SK-N-SH treated with all-trans-retinoic acid at 6 μM for 48 hours (cell line): ENCODE measurements at regions not wholly inside any gene's neighbourhood (a gene's known extent, or its start where the extent isn't known, plus 50 kb on each side); places are given as distances from the start of the nearest gene placed in this dataset.

ENCODE experiments used
- ATAC-seq: fragments of 200-7000 bp; cut with Tn5 transposase; 3 replicates; pipeline ENCODE4 v1.9.1; 2020; ENCODE audit warnings: mild to moderate bottlenecking, moderate library complexity
- ARNTL ChIP-seq: fragments of 450-650 bp; formaldehyde crosslinking; IDR thresholded peaks from 2 replicates; pipeline ENCODE4 v1.5.0; 2020; ENCODE audit warnings: low read depth, mild to moderate bottlenecking, moderate library complexity, borderline replicate concordance
- CSDC2 ChIP-seq: fragments of 250-450 bp; sonication (Bioruptor Pico); IDR thresholded peaks from 2 replicates; pipeline ENCODE4 v1.5.0; 2020; ENCODE audit warnings: mild to moderate bottlenecking, moderate library complexity
- ESRRG ChIP-seq: fragments of 250-450 bp; sonication (Bioruptor Pico); IDR thresholded peaks from 2 replicates; pipeline ENCODE4 v1.6.1; 2021; ENCODE audit warnings: mild to moderate bottlenecking
- GLIS3 ChIP-seq: fragments of 250-450 bp; sonication (Bioruptor Pico); IDR thresholded peaks from 2 replicates; pipeline ENCODE4 v1.5.0; 2020; ENCODE audit warnings: mild to moderate bottlenecking, moderate library complexity
- ISL1 ChIP-seq: fragments of 250-450 bp; sonication (Bioruptor Pico); IDR thresholded peaks from 2 replicates; pipeline ENCODE4 v2.1.2; 2022; ENCODE audit warnings: mild to moderate bottlenecking, moderate library complexity
- OSR1 ChIP-seq: fragments of 250-450 bp; sonication (Bioruptor Pico); IDR thresholded peaks from 2 replicates; pipeline ENCODE4 v1.8.0; 2022; ENCODE audit warnings: moderate library complexity, mild to moderate bottlenecking, inconsistent platforms
- PPARA ChIP-seq: fragments of 250-450 bp; sonication (Bioruptor Pico); IDR thresholded peaks from 2 replicates; pipeline ENCODE4 v1.5.0; 2020; ENCODE audit warnings: mild to moderate bottlenecking, borderline replicate concordance
- RARB ChIP-seq: fragments of 250-450 bp; sonication (Bioruptor Pico); IDR thresholded peaks from 2 replicates; pipeline ENCODE4 v1.8.0; 2021; ENCODE audit warnings: mild to moderate bottlenecking, moderate library complexity
- SNAI2 ChIP-seq: fragments of 250-450 bp; sonication (Bioruptor Pico); IDR thresholded peaks from 2 replicates; pipeline ENCODE4 v1.5.0; 2020; ENCODE audit warnings: mild to moderate bottlenecking, moderate library complexity
- TCF4 ChIP-seq: fragments of 250-450 bp; sonication (Bioruptor Pico); IDR thresholded peaks from 2 replicates; pipeline ENCODE4 v1.8.0; 2021; ENCODE audit warnings: mild to moderate bottlenecking, moderate library complexity, borderline replicate concordance
- TOX ChIP-seq: fragments of 250-450 bp; sonication (Bioruptor Pico); IDR thresholded peaks from 2 replicates; pipeline ENCODE4 v1.8.0; 2021; ENCODE audit warnings: mild to moderate bottlenecking, moderate library complexity, borderline replicate concordance
- ZFP3 ChIP-seq: fragments of 250-450 bp; sonication (Bioruptor Pico); IDR thresholded peaks from 2 replicates; pipeline ENCODE4 v1.5.0; 2020; ENCODE audit warnings: mild to moderate bottlenecking, moderate library complexity
- ZFP30 ChIP-seq: fragments of 450-650 bp; formaldehyde crosslinking; IDR thresholded peaks from 2 replicates; pipeline ENCODE4 v1.5.0; 2022; ENCODE audit warnings: mild to moderate bottlenecking, moderate library complexity
- ZNF565 ChIP-seq: fragments of 450-650 bp; formaldehyde crosslinking; conservative IDR thresholded peaks from 2 replicates; pipeline ENCODE4 v1.5.0; 2020; ENCODE audit warnings: low read depth, mild to moderate bottlenecking, moderate library complexity
- ZNF70 ChIP-seq: fragments of 450-650 bp; formaldehyde crosslinking; IDR thresholded peaks from 2 replicates; pipeline ENCODE4 v1.5.0; 2020; ENCODE audit warnings: mild to moderate bottlenecking, moderate library complexity
- ZNF8 ChIP-seq: fragments of 450-650 bp; formaldehyde crosslinking; IDR thresholded peaks from 2 replicates; pipeline ENCODE4 v1.5.0; 2020; ENCODE audit warnings: mild to moderate bottlenecking, moderate library complexity
- TF ChIP-seq, protein P1 (sequence below): fragments of 250-450 bp; sonication (Bioruptor Pico); IDR thresholded peaks from 2 replicates; pipeline ENCODE4 v1.5.1; 2021; ENCODE audit warnings: mild to moderate bottlenecking, moderate library complexity
- TF ChIP-seq, protein P2 (sequence below): fragments of 250-450 bp; sonication (Bioruptor Pico); IDR thresholded peaks from 2 replicates; pipeline ENCODE4 v1.5.1; 2020; ENCODE audit warnings: low read depth, mild to moderate bottlenecking, moderate library complexity
- TF ChIP-seq, protein P3 (sequence below): fragments of 250-450 bp; sonication (Bioruptor Pico); IDR thresholded peaks from 2 replicates; pipeline ENCODE4 v1.8.0; 2021; ENCODE audit warnings: low read depth, mild to moderate bottlenecking, moderate library complexity, borderline replicate concordance
- TF ChIP-seq, protein P4 (sequence below): fragments of 250-450 bp; sonication (Bioruptor Pico); IDR thresholded peaks from 2 replicates; pipeline ENCODE4 v1.5.0; 2020; ENCODE audit warnings: mild to moderate bottlenecking, moderate library complexity

DNA sequence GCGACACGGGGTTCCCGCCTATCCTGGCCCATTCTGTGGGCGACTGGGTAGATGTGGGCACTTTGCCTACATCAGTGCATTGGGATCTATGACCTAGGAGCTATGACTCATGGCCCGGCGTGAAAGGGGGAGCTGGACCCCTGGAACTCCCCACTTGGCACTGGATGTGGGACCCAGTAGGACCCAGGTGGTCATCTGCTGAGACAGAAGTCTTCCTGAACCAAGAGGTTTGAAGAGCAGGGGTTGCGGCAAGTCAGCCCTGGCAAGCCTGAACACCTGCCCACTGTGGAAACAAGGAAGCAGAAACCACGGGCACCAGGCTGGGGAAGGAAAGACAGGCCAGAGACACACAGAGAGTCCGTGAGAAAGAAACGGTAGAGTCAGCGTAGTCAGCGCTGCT lies 656.7 kb downstream of the AJAP1 start:
- TF ChIP-seq GLIS3 = no peak
- TF ChIP-seq ZNF8 (CRISPR knock-in tag) = no peak
- TF ChIP-seq, protein P1, sequence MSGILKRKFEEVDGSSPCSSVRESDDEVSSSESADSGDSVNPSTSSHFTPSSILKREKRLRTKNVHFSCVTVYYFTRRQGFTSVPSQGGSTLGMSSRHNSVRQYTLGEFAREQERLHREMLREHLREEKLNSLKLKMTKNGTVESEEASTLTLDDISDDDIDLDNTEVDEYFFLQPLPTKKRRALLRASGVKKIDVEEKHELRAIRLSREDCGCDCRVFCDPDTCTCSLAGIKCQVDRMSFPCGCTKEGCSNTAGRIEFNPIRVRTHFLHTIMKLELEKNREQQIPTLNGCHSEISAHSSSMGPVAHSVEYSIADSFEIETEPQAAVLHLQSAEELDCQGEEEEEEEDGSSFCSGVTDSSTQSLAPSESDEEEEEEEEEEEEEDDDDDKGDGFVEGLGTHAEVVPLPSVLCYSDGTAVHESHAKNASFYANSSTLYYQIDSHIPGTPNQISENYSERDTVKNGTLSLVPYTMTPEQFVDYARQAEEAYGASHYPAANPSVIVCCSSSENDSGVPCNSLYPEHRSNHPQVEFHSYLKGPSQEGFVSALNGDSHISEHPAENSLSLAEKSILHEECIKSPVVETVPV (CRISPR knock-in tag) = no peak
- TF ChIP-seq, protein P2, sequence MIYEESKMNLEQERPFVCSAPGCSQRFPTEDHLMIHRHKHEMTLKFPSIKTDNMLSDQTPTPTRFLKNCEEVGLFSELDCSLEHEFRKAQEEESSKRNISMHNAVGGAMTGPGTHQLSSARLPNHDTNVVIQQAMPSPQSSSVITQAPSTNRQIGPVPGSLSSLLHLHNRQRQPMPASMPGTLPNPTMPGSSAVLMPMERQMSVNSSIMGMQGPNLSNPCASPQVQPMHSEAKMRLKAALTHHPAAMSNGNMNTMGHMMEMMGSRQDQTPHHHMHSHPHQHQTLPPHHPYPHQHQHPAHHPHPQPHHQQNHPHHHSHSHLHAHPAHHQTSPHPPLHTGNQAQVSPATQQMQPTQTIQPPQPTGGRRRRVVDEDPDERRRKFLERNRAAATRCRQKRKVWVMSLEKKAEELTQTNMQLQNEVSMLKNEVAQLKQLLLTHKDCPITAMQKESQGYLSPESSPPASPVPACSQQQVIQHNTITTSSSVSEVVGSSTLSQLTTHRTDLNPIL (CRISPR knock-in tag) = no peak
- no peak for TF ChIP-seq TCF4
- no peak for TF ChIP-seq RARB (CRISPR knock-in tag)
- TF ChIP-seq, protein P3, sequence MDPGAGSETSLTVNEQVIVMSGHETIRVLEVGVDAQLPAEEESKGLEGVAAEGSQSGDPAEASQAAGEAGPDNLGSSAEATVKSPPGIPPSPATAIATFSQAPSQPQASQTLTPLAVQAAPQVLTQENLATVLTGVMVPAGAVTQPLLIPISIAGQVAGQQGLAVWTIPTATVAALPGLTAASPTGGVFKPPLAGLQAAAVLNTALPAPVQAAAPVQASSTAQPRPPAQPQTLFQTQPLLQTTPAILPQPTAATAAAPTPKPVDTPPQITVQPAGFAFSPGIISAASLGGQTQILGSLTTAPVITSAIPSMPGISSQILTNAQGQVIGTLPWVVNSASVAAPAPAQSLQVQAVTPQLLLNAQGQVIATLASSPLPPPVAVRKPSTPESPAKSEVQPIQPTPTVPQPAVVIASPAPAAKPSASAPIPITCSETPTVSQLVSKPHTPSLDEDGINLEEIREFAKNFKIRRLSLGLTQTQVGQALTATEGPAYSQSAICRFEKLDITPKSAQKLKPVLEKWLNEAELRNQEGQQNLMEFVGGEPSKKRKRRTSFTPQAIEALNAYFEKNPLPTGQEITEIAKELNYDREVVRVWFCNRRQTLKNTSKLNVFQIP (CRISPR knock-in tag) = no peak
- no peak for TF ChIP-seq ESRRG
- TF ChIP-seq ZNF70 (CRISPR knock-in tag) = no peak
- no peak for TF ChIP-seq CSDC2 (CRISPR knock-in tag)
- TF ChIP-seq ZFP30 (CRISPR knock-in tag) = no peak
- TF ChIP-seq ZNF565 = no peak
- TF ChIP-seq, protein P4, sequence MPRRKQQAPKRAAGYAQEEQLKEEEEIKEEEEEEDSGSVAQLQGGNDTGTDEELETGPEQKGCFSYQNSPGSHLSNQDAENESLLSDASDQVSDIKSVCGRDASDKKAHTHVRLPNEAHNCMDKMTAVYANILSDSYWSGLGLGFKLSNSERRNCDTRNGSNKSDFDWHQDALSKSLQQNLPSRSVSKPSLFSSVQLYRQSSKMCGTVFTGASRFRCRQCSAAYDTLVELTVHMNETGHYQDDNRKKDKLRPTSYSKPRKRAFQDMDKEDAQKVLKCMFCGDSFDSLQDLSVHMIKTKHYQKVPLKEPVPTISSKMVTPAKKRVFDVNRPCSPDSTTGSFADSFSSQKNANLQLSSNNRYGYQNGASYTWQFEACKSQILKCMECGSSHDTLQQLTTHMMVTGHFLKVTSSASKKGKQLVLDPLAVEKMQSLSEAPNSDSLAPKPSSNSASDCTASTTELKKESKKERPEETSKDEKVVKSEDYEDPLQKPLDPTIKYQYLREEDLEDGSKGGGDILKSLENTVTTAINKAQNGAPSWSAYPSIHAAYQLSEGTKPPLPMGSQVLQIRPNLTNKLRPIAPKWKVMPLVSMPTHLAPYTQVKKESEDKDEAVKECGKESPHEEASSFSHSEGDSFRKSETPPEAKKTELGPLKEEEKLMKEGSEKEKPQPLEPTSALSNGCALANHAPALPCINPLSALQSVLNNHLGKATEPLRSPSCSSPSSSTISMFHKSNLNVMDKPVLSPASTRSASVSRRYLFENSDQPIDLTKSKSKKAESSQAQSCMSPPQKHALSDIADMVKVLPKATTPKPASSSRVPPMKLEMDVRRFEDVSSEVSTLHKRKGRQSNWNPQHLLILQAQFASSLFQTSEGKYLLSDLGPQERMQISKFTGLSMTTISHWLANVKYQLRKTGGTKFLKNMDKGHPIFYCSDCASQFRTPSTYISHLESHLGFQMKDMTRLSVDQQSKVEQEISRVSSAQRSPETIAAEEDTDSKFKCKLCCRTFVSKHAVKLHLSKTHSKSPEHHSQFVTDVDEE (CRISPR knock-in tag) = no peak
- TF ChIP-seq TOX (CRISPR knock-in tag) = no peak
- TF ChIP-seq ARNTL (CRISPR knock-in tag) = no peak
- no peak for TF ChIP-seq OSR1
- no peak for ATAC-seq

DNA sequence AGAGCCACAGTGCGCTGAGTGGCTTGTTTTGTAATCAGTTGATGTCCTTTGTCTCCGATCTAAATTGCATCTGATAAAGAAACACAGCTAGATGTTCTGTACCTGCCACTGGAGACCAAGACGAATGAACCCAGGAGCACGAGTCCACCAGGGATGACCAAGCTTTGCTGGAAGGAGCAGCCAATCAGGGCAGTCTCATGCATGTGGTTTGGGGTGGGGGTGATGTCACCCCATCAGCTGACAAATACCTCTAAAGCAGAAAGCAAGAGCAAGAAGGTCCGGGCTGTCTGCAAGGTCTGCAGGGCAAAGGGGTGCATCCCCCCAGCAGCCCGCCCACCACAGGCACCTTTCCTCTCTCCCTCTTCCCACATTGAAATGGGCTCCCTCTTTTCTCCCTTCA lies 653.8 kb downstream of the AJAP1 start:
- TF ChIP-seq CSDC2 (CRISPR knock-in tag) (no peak), PPARA (no peak), TCF4 (no peak), ZNF70 (CRISPR knock-in tag) (no peak), SNAI2 (CRISPR knock-in tag) (no peak)
- ATAC-seq = no peak

DNA sequence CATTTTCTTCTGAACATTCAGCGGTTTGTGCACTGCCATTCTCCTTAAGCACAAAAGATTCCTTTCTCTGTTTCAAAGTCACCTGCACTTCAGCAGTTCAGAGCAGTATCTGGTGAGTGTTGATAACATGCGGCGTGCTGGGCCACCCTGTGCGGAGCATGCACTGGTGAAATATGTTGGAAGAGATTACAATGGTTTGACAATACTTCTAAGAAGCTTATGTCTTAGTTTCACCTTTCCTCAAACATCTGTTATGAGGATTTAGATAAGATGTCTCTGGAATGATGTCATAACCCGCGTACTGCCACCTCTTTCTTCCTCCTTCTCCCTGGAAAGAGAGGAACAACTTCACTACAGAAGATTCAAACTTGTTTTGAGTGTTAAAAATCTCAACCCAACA lies 650.3 kb downstream of the AJAP1 start:
- no peak for ATAC-seq
- TF ChIP-seq, protein P2 (CRISPR knock-in tag) = no peak
- no peak for TF ChIP-seq ZNF70 (CRISPR knock-in tag)
- TF ChIP-seq ZNF565 = no peak
- TF ChIP-seq, protein P1 (CRISPR knock-in tag) = no peak
- no peak for TF ChIP-seq ZNF8 (CRISPR knock-in tag)
- no peak for TF ChIP-seq ZFP3
- TF ChIP-seq, protein P4 (CRISPR knock-in tag) = no peak
- TF ChIP-seq, protein P3 (CRISPR knock-in tag) = no peak
- TF ChIP-seq ISL1 (CRISPR knock-in tag) = no peak
- no peak for TF ChIP-seq OSR1
- no peak for TF ChIP-seq ARNTL (CRISPR knock-in tag)
- TF ChIP-seq, all 23 proteins: peak for 0
